SK-N-DZ (cell line): ENCODE measurements at regions not wholly inside any gene's neighbourhood (a gene's known extent, or its start where the extent isn't known, plus 50 kb on each side); places are given as distances from the start of the nearest gene placed in this dataset.

Experiments
- DNase-seq: peaks from one replicate; pipeline ENCODE4 v3.0.0-alpha.2; 2015; ENCODE audit warnings: low spot score

GRCh38 chr9:515665-516064 is 301.0 kb downstream of the DOCK8 start:
- DNase-seq: no peak

GRCh38 chr9:517993-518392 is 303.3 kb downstream of the DOCK8 start:
- no peak for DNase-seq

- DNase-seq: no peak
Measured at GRCh38 chr9:518540-518939, 303.9 kb downstream of the DOCK8 start.

- DNase-seq: no peak
Measured at GRCh38 chr9:519579-519978, 304.9 kb downstream of the DOCK8 start.

GRCh38 chr9:520302-520701 is 305.6 kb downstream of the DOCK8 start:
- no peak for DNase-seq

GRCh38 chr9:522190-522589 is 307.5 kb downstream of the DOCK8 start:
- DNase-seq: no peak

GRCh38 chr9:522658-523057 is 308.0 kb downstream of the DOCK8 start:
- DNase-seq: no peak

- DNase-seq: no peak
Measured at GRCh38 chr9:523444-523843, 308.8 kb downstream of the DOCK8 start.

GRCh38 chr9:524008-524407 is 309.3 kb downstream of the DOCK8 start:
- DNase-seq: no peak

- no peak for DNase-seq
Measured at GRCh38 chr9:526904-527591, 312.4 kb downstream of the DOCK8 start.

- no peak for DNase-seq
Measured at GRCh38 chr9:529731-530130, 311.8 kb upstream of the DMRT1 start.

- no peak for DNase-seq
Measured at GRCh38 chr9:530681-531080, 310.8 kb upstream of the DMRT1 start.

- no peak for DNase-seq
Measured at GRCh38 chr9:532707-533106, 308.8 kb upstream of the DMRT1 start.

GRCh38 chr9:534886-535285 is 306.6 kb upstream of the DMRT1 start:
- no peak for DNase-seq

GRCh38 chr9:535356-535755 is 306.1 kb upstream of the DMRT1 start:
- DNase-seq: no peak

GRCh38 chr9:536597-537511 is 304.6 kb upstream of the DMRT1 start:
- no peak for DNase-seq

GRCh38 chr9:543478-543877 is 298.0 kb upstream of the DMRT1 start:
- no peak for DNase-seq

- DNase-seq: no peak
Measured at GRCh38 chr9:545480-545879, 296.0 kb upstream of the DMRT1 start.

- DNase-seq: no peak
Measured at GRCh38 chr9:546235-546634, 295.3 kb upstream of the DMRT1 start.

- no peak for DNase-seq
Measured at GRCh38 chr9:546797-547223, 294.7 kb upstream of the DMRT1 start.

- DNase-seq: no peak
Measured at GRCh38 chr9:547314-547713, 294.2 kb upstream of the DMRT1 start.

GRCh38 chr9:549455-549997 is 292.0 kb upstream of the DMRT1 start:
- no peak for DNase-seq

GRCh38 chr9:550333-550732 is 291.2 kb upstream of the DMRT1 start:
- DNase-seq: no peak
